ENCODE measurements at regions not wholly inside any gene's neighbourhood (a gene's known extent, or its start where the extent isn't known, plus 50 kb on each side); places are given as distances from the start of the nearest gene placed in this dataset.
"Not testable (repeated sequence)": the region's sequence is repeated elsewhere in the genome, so short reads cannot be mapped to it uniquely, and the experiment has no call there.

DNA sequence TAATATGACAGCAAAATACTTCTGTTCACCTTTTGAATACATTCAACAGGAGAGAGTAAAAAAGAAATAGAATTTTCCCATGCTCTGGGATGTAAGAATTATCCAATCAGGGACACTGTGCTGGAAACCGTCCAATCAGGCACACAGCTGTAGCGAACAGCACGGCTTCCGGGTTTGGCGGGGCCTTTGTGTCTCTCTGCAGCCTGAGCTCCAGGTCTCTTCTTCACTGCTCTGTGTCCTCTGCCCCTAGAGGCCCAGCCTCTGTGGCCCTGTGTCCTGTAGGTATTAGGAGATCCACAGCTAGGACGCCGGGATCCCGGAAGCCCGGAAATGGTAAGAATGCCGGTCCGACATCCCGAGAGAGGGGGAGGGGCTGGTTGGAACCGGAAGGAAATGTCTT is 92.7 kb downstream of the ZNF737 start:
- ATAC-seq (ENCODE audit: insufficient read depth, low FRiP score) (no peak), DNase-seq (no peak)
- H3K9ac ChIP-seq (ENCODE audit: insufficient read depth in 1 of 2, low read length in 2 of 2): no peak overlapping the region
- H3K36me3 ChIP-seq (ENCODE audit: control insufficient read depth in 4 of 4, insufficient read depth in 4 of 4, low read length in 4 of 4): no peaks in the 10 kb centered on the region
- no peak overlapping the region for H3K27ac ChIP-seq (ENCODE audit: low read depth in 1 of 2, low read length in 1 of 2)
- 94% methylated on average over 13 of the region's 13 CpGs for WGBS, 2 donors
- no peak overlapping the region for H3K4me3 ChIP-seq
- H3K9me3 ChIP-seq (ENCODE audit: control insufficient read depth in 4 of 4, insufficient read depth in 3 of 4, low read length in 3 of 4): peaks cover 0 to 20% (median 0%) of the 10 kb centered on the region in 4 donors
- TF ChIP-seq, protein P1, sequence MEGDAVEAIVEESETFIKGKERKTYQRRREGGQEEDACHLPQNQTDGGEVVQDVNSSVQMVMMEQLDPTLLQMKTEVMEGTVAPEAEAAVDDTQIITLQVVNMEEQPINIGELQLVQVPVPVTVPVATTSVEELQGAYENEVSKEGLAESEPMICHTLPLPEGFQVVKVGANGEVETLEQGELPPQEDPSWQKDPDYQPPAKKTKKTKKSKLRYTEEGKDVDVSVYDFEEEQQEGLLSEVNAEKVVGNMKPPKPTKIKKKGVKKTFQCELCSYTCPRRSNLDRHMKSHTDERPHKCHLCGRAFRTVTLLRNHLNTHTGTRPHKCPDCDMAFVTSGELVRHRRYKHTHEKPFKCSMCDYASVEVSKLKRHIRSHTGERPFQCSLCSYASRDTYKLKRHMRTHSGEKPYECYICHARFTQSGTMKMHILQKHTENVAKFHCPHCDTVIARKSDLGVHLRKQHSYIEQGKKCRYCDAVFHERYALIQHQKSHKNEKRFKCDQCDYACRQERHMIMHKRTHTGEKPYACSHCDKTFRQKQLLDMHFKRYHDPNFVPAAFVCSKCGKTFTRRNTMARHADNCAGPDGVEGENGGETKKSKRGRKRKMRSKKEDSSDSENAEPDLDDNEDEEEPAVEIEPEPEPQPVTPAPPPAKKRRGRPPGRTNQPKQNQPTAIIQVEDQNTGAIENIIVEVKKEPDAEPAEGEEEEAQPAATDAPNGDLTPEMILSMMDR (IDR thresholded peaks at IDR 0.05; ENCODE audit: control extremely low read depth, extremely low read depth): no peak
- H3K4me1 ChIP-seq (ENCODE audit: control insufficient read depth in 5 of 5, insufficient read depth in 5 of 5, low read length in 5 of 5): peaks cover 0 to 14% (median 0%) of the 10 kb centered on the region in 5 donors
- no peaks in the 10 kb centered on the region for H3K27me3 ChIP-seq (ENCODE audit: control insufficient read depth in 3 of 3, insufficient read depth in 3 of 3, low read length in 2 of 3)

DNA sequence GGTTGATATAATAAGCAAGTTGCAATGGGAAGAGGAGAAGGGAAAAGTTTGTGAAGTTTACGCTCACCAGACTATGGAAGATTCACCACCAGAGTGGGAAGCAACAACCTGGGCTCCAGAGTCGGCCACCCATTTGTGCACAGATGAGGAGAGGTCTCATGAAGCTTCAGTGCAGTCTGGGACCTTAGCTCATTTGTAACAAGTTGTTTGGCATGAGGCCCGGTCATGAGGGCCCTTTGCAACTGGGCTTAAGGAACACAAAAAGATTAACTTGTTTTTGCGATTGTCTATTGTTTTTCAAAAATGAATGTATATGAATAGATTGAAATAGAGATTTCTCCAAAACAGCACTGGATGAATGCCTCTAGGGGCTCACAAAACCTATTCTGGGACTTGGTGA is 94.2 kb downstream of the ZNF737 start:
- ATAC-seq (ENCODE audit: insufficient read depth, low FRiP score) (no peak), DNase-seq (peak; percentile 47 to 72 (median 71))
- 51 to 63% methylated on average over 4 of the region's 4 CpGs for WGBS, 2 donors
- TF ChIP-seq, protein P1 (IDR thresholded peaks at IDR 0.05; ENCODE audit: control extremely low read depth, extremely low read depth): no peak
- no peaks in the 10 kb centered on the region for H3K36me3 ChIP-seq (ENCODE audit: control insufficient read depth in 4 of 4, insufficient read depth in 4 of 4, low read length in 4 of 4)
- H3K27me3 ChIP-seq (ENCODE audit: control insufficient read depth in 3 of 3, insufficient read depth in 3 of 3, low read length in 2 of 3): no peaks in the 10 kb centered on the region
- H3K4me3 ChIP-seq: no peak overlapping the region
- H3K9ac ChIP-seq (ENCODE audit: insufficient read depth in 1 of 2, low read length in 2 of 2): no peak overlapping the region
- peaks cover 0 to 14% (median 0%) of the 10 kb centered on the region in 5 donors for H3K4me1 ChIP-seq (ENCODE audit: control insufficient read depth in 5 of 5, insufficient read depth in 5 of 5, low read length in 5 of 5)
- no peak overlapping the region for H3K27ac ChIP-seq (ENCODE audit: low read depth in 1 of 2, low read length in 1 of 2)
- H3K9me3 ChIP-seq (ENCODE audit: control insufficient read depth in 4 of 4, insufficient read depth in 3 of 4, low read length in 3 of 4): peaks cover 0 to 18% (median 0%) of the 10 kb centered on the region in 4 donors

- 42 to 70% methylated on average over 4 of the region's 4 CpGs for whole genome bisulfite sequencing, 2 donors
- ATAC-seq (ENCODE audit: insufficient read depth, low FRiP score): no peak
These were observed 95.0 kb downstream of the ZNF737 start for GRCh38 chr19:20470345-20471135.

DNA sequence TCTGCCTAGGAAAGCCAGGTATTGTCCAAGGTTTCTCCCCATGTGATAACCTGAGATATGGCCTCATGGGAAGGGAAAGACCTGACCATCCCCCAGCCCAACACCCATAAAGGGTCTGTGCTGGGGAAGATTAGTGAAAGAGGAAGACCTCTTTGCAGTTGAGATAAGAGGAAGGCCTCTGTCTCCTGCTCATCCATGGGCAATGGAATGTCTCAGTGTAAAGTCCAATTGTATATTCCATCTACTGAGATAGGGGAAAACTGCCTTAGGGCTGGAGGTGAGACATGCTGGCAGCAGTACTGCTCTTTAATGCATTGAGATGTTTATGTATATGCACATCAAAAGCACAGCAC is 99.0 kb downstream of the ZNF737 start:
- not testable (repeated sequence) for H3K9ac ChIP-seq (ENCODE audit: insufficient read depth in 1 of 2, low read length in 2 of 2); H3K36me3 ChIP-seq (ENCODE audit: control insufficient read depth in 4 of 4, insufficient read depth in 4 of 4, low read length in 4 of 4); H3K9me3 ChIP-seq (ENCODE audit: control insufficient read depth in 4 of 4, insufficient read depth in 3 of 4, low read length in 3 of 4); ATAC-seq (ENCODE audit: insufficient read depth, low FRiP score); H3K27ac ChIP-seq (ENCODE audit: low read depth in 1 of 2, low read length in 1 of 2); H3K27me3 ChIP-seq (ENCODE audit: control insufficient read depth in 3 of 3, insufficient read depth in 3 of 3, low read length in 2 of 3); DNase-seq; H3K4me3 ChIP-seq
- H3K4me1 ChIP-seq (ENCODE audit: control insufficient read depth in 5 of 5, insufficient read depth in 5 of 5, low read length in 5 of 5): peaks cover 0 to 14% (median 0%) of the 10 kb centered on the region in 5 donors

More at GRCh38 chr19:20470345-20471135, 95.0 kb downstream of the ZNF737 start:
- Histone ChIP-seq H3K9ac (ENCODE audit: insufficient read depth in 1 of 2, low read length in 2 of 2) (no peak overlapping the region), H3K4me3 (no peak overlapping the region), H3K27me3 (ENCODE audit: control insufficient read depth in 3 of 3, insufficient read depth in 3 of 3, low read length in 2 of 3) (no peaks in the 10 kb centered on the region), H3K4me1 (ENCODE audit: control insufficient read depth in 5 of 5, insufficient read depth in 5 of 5, low read length in 5 of 5) (peaks cover 0 to 14% (median 0%) of the 10 kb centered on the region in 5 donors), H3K27ac (ENCODE audit: low read depth in 1 of 2, low read length in 1 of 2) (no peak overlapping the region), H3K9me3 (ENCODE audit: control insufficient read depth in 4 of 4, insufficient read depth in 3 of 4, low read length in 3 of 4) (peaks cover 0 to 13% (median 0%) of the 10 kb centered on the region in 4 donors), H3K36me3 (ENCODE audit: control insufficient read depth in 4 of 4, insufficient read depth in 4 of 4, low read length in 4 of 4) (no peaks in the 10 kb centered on the region)
- peak; percentile 89 to 98 (median 94) for DNase-seq
- TF ChIP-seq, protein P1 (IDR thresholded peaks at IDR 0.05; ENCODE audit: control extremely low read depth, extremely low read depth): no peak

DNA sequence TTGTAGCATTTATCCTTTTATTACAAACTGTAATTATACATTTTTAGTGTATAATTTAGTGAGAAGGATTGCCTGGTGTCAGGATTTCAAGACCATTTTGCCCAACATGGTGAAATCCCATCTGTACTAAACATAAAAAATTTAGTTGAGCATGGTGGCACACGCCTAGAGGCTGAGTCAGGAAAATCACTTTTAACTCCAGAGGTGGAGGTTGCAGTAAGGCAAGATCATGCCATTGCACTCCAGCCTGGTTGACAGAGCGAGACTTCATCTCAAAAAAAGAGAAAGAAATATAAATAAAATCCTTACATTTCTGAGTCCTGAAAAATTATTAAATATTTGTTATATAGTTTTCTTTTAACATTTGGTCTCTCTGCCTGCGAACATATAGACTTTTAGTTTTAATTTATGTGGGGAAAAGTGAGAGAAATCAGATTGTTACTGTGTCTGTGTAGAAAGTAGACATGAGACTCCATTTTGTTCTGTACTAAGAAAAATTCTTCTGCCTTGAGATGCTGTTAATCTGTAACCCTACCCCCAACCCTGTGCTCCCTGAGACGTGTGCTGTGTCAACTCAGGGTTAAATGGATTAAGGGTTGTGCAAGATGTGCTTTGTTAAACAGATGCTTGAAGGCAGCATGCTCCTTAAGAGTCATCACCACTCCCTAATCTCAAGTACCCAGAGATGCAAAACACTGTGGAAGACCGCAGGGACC is 99.5 kb downstream of the ZNF737 start:
- not testable (repeated sequence) for H3K4me1 ChIP-seq (ENCODE audit: control insufficient read depth in 5 of 5, insufficient read depth in 5 of 5, low read length in 5 of 5); H3K4me3 ChIP-seq; H3K27ac ChIP-seq (ENCODE audit: low read depth in 1 of 2, low read length in 1 of 2); DNase-seq; H3K27me3 ChIP-seq (ENCODE audit: control insufficient read depth in 3 of 3, insufficient read depth in 3 of 3, low read length in 2 of 3); H3K9me3 ChIP-seq (ENCODE audit: control insufficient read depth in 4 of 4, insufficient read depth in 3 of 4, low read length in 3 of 4); H3K36me3 ChIP-seq (ENCODE audit: control insufficient read depth in 4 of 4, insufficient read depth in 4 of 4, low read length in 4 of 4); H3K9ac ChIP-seq (ENCODE audit: insufficient read depth in 1 of 2, low read length in 2 of 2); ATAC-seq (ENCODE audit: insufficient read depth, low FRiP score)
- WGBS, 2 donors: 48 to 57% methylated on average over 4 to 5 of the region's 5 CpGs

All from lung (tissue), 11 donors.